Neural cell (in vitro differentiated cells): ENCODE measurements at regions not wholly inside any gene's neighbourhood (a gene's known extent, or its start where the extent isn't known, plus 50 kb on each side); places are given as distances from the start of the nearest gene placed in this dataset.

ENCODE experiments used
- H2AFZ ChIP-seq: fragments of 200-600, 300-800 bp; sonication (generic), shearing (Covaris generic); 2 replicates; pipeline ENCODE4 v1.6.0; 2014; ENCODE audit warnings: low read depth, mild to moderate bottlenecking, antibody characterized with exemption, low read length, moderate library complexity
- H3F3A ChIP-seq: fragments of 200-600 bp; shearing (Covaris generic); 2 replicates; pipeline ENCODE4 v1.6.1; 2016; ENCODE audit warnings: mild to moderate bottlenecking, moderate library complexity, mixed read lengths, antibody characterized with exemption, low read length; ENCODE audit not compliant: insufficient read depth, poor library complexity, severe bottlenecking
- H3K27ac ChIP-seq: fragments of 200-600, 300-800 bp; sonication (generic), shearing (Covaris generic); 2 replicates; pipeline ENCODE4 v1.5.1; 2014; ENCODE audit warnings: mild to moderate bottlenecking, low read length, moderate library complexity
- H3K27me3 ChIP-seq: fragments of 300-800, 200-600 bp; sonication (generic), shearing (Covaris generic); 2 replicates; pipeline ENCODE4 v1.6.0; 2014; ENCODE audit warnings: mild to moderate bottlenecking, low read depth, low read length, moderate library complexity; ENCODE audit not compliant: insufficient read depth
- H3K36me3 ChIP-seq: fragments of 300-800, 200-600 bp; sonication (generic), shearing (Covaris generic); 2 replicates; pipeline ENCODE4 v1.5.1; 2014; ENCODE audit warnings: mild to moderate bottlenecking, antibody characterized with exemption, low read length, moderate library complexity; ENCODE audit not compliant: insufficient read depth
- H3K4me2 ChIP-seq: fragments of 300-800, 200-600 bp; sonication (generic), shearing (Covaris generic); 2 replicates; pipeline ENCODE4 v1.6.0; 2014; ENCODE audit warnings: mild to moderate bottlenecking, low read length
- H3K4me3 ChIP-seq: fragments of 300-800, 200-600 bp; sonication (generic), shearing (Covaris generic); 2 replicates; pipeline ENCODE4 v1.5.1; 2014; ENCODE audit warnings: mild to moderate bottlenecking, low read length, moderate library complexity
- H3K79me2 ChIP-seq: fragments of 200-600 bp; shearing (Covaris generic); replicated peaks from 2 replicates; pipeline ENCODE4 v1.6.0; 2014; ENCODE audit warnings: mild to moderate bottlenecking, low read length, moderate library complexity; ENCODE audit not compliant: insufficient read depth
- H3K9ac ChIP-seq: fragments of 300-800, 200-600 bp; sonication (generic), shearing (Covaris generic); 2 replicates; pipeline ENCODE4 v1.6.1; 2016; ENCODE audit warnings: mild to moderate bottlenecking, low read length, mixed read lengths
- H3K9me2 ChIP-seq: fragments of 200-600 bp; shearing (Covaris generic); 2 replicates; pipeline ENCODE4 v1.6.1; 2016; ENCODE audit warnings: mild to moderate bottlenecking, low read length, mixed read lengths; ENCODE audit not compliant: insufficient read depth
- H3K9me3 ChIP-seq: fragments of 200-600, 300-800 bp; sonication (generic), shearing (Covaris generic); 2 replicates; pipeline ENCODE4 v1.6.1; 2016; ENCODE audit warnings: mild to moderate bottlenecking, mixed run types, low read length, moderate library complexity, mixed read lengths
- H4K20me1 ChIP-seq: fragments of 200-600 bp; shearing (Covaris generic); 2 replicates; pipeline ENCODE4 v1.6.1; 2016; ENCODE audit warnings: mild to moderate bottlenecking, mixed run types; ENCODE audit not compliant: insufficient read depth
- CTCF ChIP-seq: fragments of 450-650 bp; IDR thresholded peaks from 2 replicates; pipeline ENCODE4 v1.5.1; 2014; ENCODE audit warnings: antibody characterized with exemption, mild to moderate bottlenecking, moderate library complexity; ENCODE audit not compliant: poor library complexity, severe bottlenecking
- EP300 ChIP-seq: fragments of 450-650 bp; conservative IDR thresholded peaks from 2 replicates; pipeline ENCODE4 v1.6.1; 2014; ENCODE audit warnings: antibody characterized with exemption, mild to moderate bottlenecking, moderate library complexity; ENCODE audit not compliant: poor library complexity, severe bottlenecking
- EZH2 ChIP-seq: fragments of 200-600, 300-800 bp; shearing (Covaris generic), sonication (generic); IDR thresholded peaks from 2 replicates; pipeline ENCODE4 v1.6.1; 2014; ENCODE audit warnings: antibody characterized with exemption, low read length, borderline replicate concordance, mild to moderate bottlenecking; ENCODE audit not compliant: insufficient read depth, poor library complexity, severe bottlenecking
- MXI1 ChIP-seq: fragments of 450-650 bp; conservative IDR thresholded peaks from 2 replicates; pipeline ENCODE4 v1.6.1; 2014; ENCODE audit warnings: antibody characterized with exemption, mild to moderate bottlenecking; ENCODE audit not compliant: poor library complexity, severe bottlenecking
- POLR2AphosphoS5 ChIP-seq: IDR thresholded peaks from 2 replicates; pipeline ENCODE4 v1.6.1; 2012
- RAD21 ChIP-seq: fragments of 450-650 bp; conservative IDR thresholded peaks from 2 replicates; pipeline ENCODE4 v1.6.1; 2014; ENCODE audit warnings: antibody characterized with exemption, mild to moderate bottlenecking, moderate library complexity
- REST ChIP-seq: IDR thresholded peaks from 2 replicates; pipeline ENCODE4 v1.6.1; 2012; ENCODE audit warnings: borderline replicate concordance
- SMC3 ChIP-seq: fragments of 450-650 bp; conservative IDR thresholded peaks from 2 replicates; pipeline ENCODE4 v1.6.1; 2014; ENCODE audit warnings: antibody characterized with exemption, mild to moderate bottlenecking, moderate library complexity; ENCODE audit not compliant: poor library complexity
- TAF1 ChIP-seq: IDR thresholded peaks from 2 replicates; pipeline ENCODE4 v1.6.1; 2012; ENCODE audit warnings: low read depth

GRCh38 chr11:109519253-109519652 lies 97.3 kb downstream of the C11orf87 start:
- Histone ChIP-seq H3K36me3 (no peaks in the 10 kb centered on the region), H4K20me1 (no peaks in the 10 kb centered on the region), H3K27ac (no peak overlapping the region), H3K27me3 (no peaks in the 10 kb centered on the region), H3K4me3 (no peak overlapping the region), H3K4me2 (no peak overlapping the region), H3K9me2 (no peaks in the 10 kb centered on the region), H3F3A (no peaks in the 10 kb centered on the region), H3K9ac (no peak overlapping the region), H3K9me3 (no peaks in the 10 kb centered on the region), H2AFZ (no peak overlapping the region), H3K79me2 (no peaks in the 10 kb centered on the region)
- TF ChIP-seq MXI1 = no peak
- no peak for TF ChIP-seq EZH2
- TF ChIP-seq TAF1 = no peak
- no peak for TF ChIP-seq REST
- TF ChIP-seq POLR2AphosphoS5 = no peak
- no peak for TF ChIP-seq EP300
- no peak for TF ChIP-seq CTCF
- no peak for TF ChIP-seq SMC3
- no peak for TF ChIP-seq RAD21

- TF ChIP-seq EP300 (no peak), REST (no peak), CTCF (no peak), POLR2AphosphoS5 (no peak), RAD21 (no peak), SMC3 (no peak), MXI1 (no peak), TAF1 (no peak), EZH2 (no peak)
- Histone ChIP-seq H4K20me1 (no peaks in the 10 kb centered on the region), H3K79me2 (no peaks in the 10 kb centered on the region), H2AFZ (no peak overlapping the region), H3K9me2 (no peaks in the 10 kb centered on the region), H3K36me3 (no peaks in the 10 kb centered on the region), H3K27me3 (no peaks in the 10 kb centered on the region), H3K9me3 (no peaks in the 10 kb centered on the region), H3F3A (peaks cover 6% of the 10 kb centered on the region), H3K4me2 (no peak overlapping the region), H3K4me3 (no peak overlapping the region), H3K9ac (no peak overlapping the region), H3K27ac (no peak overlapping the region)
These were observed 99.6 kb downstream of the C11orf87 start for GRCh38 chr11:109521571-109522086.
